PC-3 (cell line): ENCODE measurements at regions not wholly inside any gene's neighbourhood (a gene's known extent, or its start where the extent isn't known, plus 50 kb on each side); places are given as distances from the start of the nearest gene placed in this dataset.

Experiments
- ATAC-seq: fragments of 200-7000 bp; cut with Tn5 transposase; 2 replicates; pipeline ENCODE4 v1.9.1; 2020; ENCODE audit warnings: mild to moderate bottlenecking, moderate library complexity
- BruUV-seq: library from RNA; stranded (reverse); fragments of 400-500 nt; replicated peaks from 2 replicates; lab custom pipeline; 2021; lab: Mats Ljungman, UMichigan
- CTCF ChIA-PET: fragments of 300-600 bp; sonication (Branson Sonifier 250); formaldehyde crosslinking; loops from one replicate; lab custom pipeline; 2022; ENCODE audit warnings: antibody characterized with exemption; lab: Charles Lee
- POLR2A ChIA-PET: fragments of 300-600 bp; sonication (Branson Sonifier 250); formaldehyde crosslinking; loops from one replicate; lab custom pipeline; 2022; ENCODE audit warnings: antibody characterized with exemption; ENCODE audit not compliant: unreplicated experiment; lab: Charles Lee
- DNase-seq: peaks from one replicate; pipeline ENCODE4 v3.0.0-alpha.2; 2015
- H2AFZ ChIP-seq: fragments of 300-600 bp; sonication (generic); 2 replicates; pipeline ENCODE4 v1.6.0; 2016; ENCODE audit warnings: antibody characterized with exemption, low read length
- H3F3A ChIP-seq: fragments of 300-600 bp; sonication (generic); one replicate; pipeline ENCODE4 v1.6.0; 2017; ENCODE audit warnings: antibody characterized with exemption, low read length, control low read depth, mild to moderate bottlenecking; ENCODE audit not compliant: unreplicated experiment
- H3K27ac ChIP-seq: fragments of 300-600 bp; sonication (generic); 2 replicates; pipeline ENCODE4 v1.5.1; 2016; ENCODE audit warnings: mild to moderate bottlenecking, low read length
- H3K27me3 ChIP-seq: fragments of 300-600 bp; sonication (generic); 2 replicates; pipeline ENCODE4 v1.6.1; 2016; ENCODE audit warnings: low read length, mixed read lengths
- H3K36me3 ChIP-seq: fragments of 300-600 bp; sonication (generic); 2 replicates; pipeline ENCODE4 v1.6.1; 2016; ENCODE audit warnings: low read depth, mixed run types, low read length, mixed read lengths
- H3K4me1 ChIP-seq: fragments of 300-600 bp; sonication (generic); 2 replicates; pipeline ENCODE4 v1.5.1; 2016; ENCODE audit warnings: low read length; ENCODE audit not compliant: insufficient read depth
- H3K4me2 ChIP-seq: fragments of 300-600 bp; sonication (generic); 2 replicates; pipeline ENCODE4 v1.6.0; 2016; ENCODE audit warnings: low read length
- H3K4me3 ChIP-seq: fragments of 300-600 bp; sonication (generic); 2 replicates; pipeline ENCODE4 v1.5.1; 2016; ENCODE audit warnings: mild to moderate bottlenecking, low read length, mixed read lengths
- H3K79me2 ChIP-seq: fragments of 300-600 bp; sonication (generic); 2 replicates; pipeline ENCODE4 v1.6.1; 2017; ENCODE audit warnings: low read length, mixed read lengths
- H3K9ac ChIP-seq: fragments of 300-600 bp; sonication (generic); 2 replicates; pipeline ENCODE4 v1.6.0; 2016; ENCODE audit warnings: mild to moderate bottlenecking, low read length
- H3K9me2 ChIP-seq: fragments of 300-600 bp; sonication (generic); replicated peaks from 2 replicates; pipeline ENCODE4 v1.6.1; 2016; ENCODE audit warnings: mixed run types, low read length, mixed read lengths
- H3K9me3 ChIP-seq: fragments of 300-600 bp; sonication (generic); 2 replicates; pipeline ENCODE4 v1.6.1; 2016; ENCODE audit warnings: low read length, mixed read lengths
- H4K20me1 ChIP-seq: fragments of 300-600 bp; sonication (generic); 2 replicates; pipeline ENCODE4 v1.6.1; 2016; ENCODE audit warnings: low read length, mixed read lengths
- EZH2 ChIP-seq: fragments of 300-600 bp; sonication (generic); IDR thresholded peaks from one replicate; pipeline ENCODE4 v1.6.1; 2017; ENCODE audit warnings: antibody characterized with exemption, mild to moderate bottlenecking, low read length; ENCODE audit not compliant: unreplicated experiment
- EZH2phosphoT487 ChIP-seq: fragments of 300-600 bp; sonication (generic); IDR thresholded peaks from 2 replicates; pipeline ENCODE4 v1.6.1; 2018; ENCODE audit warnings: mild to moderate bottlenecking, antibody characterized with exemption, low read length, borderline replicate concordance
- intact Hi-C: fragments of 100-400 bp; cut with micrococcal nuclease; formaldehyde crosslinking; loops from 2 replicates; pipeline ENCODE4 v1.9.0; 2023
- TF ChIP-seq, protein P1 (sequence below): fragments of 300-600 bp; sonication (generic); conservative IDR thresholded peaks from 2 replicates; pipeline ENCODE4 v1.5.1; 2017; ENCODE audit warnings: antibody characterized with exemption, low read depth, mild to moderate bottlenecking, low read length

DNA sequence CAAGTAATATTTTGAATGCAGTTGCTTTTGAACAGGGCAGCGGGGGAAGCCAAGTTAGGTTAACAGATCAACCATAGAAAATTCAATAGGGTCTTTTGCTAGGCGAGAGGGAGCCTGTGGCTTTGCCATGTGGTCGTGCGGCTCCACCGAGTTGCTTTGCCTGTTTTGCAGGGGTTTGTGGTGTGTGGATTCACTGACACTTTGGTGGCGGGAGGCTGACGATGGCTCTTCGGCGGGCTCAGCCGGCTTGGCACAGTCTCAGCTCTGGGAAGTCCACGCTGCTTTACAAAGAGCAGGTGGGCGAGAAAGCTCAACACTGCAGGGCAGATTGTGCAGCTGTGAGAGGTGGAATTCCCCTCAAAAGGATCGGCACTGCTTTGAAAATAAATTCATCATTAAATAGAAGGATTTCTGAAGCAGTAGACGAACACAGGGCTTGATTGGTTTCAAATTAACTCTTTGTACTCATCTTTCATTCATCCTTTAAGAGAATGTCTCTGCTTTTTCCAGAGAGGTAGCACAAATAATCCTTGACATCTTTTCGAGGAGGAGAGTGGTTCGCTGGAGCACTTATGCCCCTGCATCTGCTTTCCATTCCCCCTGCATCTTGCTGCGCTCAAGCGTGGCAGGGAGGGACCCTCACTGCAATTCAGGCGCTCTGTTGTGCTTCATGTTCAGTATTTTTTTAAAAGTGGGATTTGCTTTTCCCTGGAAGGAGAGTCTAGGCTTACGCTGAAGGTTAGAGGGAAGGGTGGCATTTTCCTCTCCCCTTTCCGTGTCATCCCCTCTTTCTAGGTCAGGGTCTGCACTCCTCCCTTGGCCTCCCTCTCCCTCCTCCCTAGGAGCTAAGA is 201.8 kb upstream of the LEF1 start:
- no peak overlapping the region for H2AFZ ChIP-seq
- no peaks in the 10 kb centered on the region for H3K4me1 ChIP-seq
- intact Hi-C loops: no loop called here
- no peaks in the 10 kb centered on the region for H3K79me2 ChIP-seq
- no peak overlapping the region for H3K4me3 ChIP-seq
- no peaks in the 10 kb centered on the region for H3K9me2 ChIP-seq
- no peak overlapping the region for H3K9ac ChIP-seq
- ATAC-seq (no peak), DNase-seq (no peak)
- H3K4me2 ChIP-seq: no peak overlapping the region
- ChIA-PET POLR2A (no interaction called here), CTCF (no interaction called here)
- H3K27me3 ChIP-seq: peaks cover 43% of the 10 kb centered on the region
- H3K36me3 ChIP-seq: no peaks in the 10 kb centered on the region
- no TSS peak for BruUV-seq
- no peaks in the 10 kb centered on the region for H3F3A ChIP-seq
- TF ChIP-seq EZH2phosphoT487: no peak
- TF ChIP-seq EZH2: no peak
- TF ChIP-seq, protein P1, sequence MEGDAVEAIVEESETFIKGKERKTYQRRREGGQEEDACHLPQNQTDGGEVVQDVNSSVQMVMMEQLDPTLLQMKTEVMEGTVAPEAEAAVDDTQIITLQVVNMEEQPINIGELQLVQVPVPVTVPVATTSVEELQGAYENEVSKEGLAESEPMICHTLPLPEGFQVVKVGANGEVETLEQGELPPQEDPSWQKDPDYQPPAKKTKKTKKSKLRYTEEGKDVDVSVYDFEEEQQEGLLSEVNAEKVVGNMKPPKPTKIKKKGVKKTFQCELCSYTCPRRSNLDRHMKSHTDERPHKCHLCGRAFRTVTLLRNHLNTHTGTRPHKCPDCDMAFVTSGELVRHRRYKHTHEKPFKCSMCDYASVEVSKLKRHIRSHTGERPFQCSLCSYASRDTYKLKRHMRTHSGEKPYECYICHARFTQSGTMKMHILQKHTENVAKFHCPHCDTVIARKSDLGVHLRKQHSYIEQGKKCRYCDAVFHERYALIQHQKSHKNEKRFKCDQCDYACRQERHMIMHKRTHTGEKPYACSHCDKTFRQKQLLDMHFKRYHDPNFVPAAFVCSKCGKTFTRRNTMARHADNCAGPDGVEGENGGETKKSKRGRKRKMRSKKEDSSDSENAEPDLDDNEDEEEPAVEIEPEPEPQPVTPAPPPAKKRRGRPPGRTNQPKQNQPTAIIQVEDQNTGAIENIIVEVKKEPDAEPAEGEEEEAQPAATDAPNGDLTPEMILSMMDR: no peak
- H4K20me1 ChIP-seq: no peaks in the 10 kb centered on the region
- H3K9me3 ChIP-seq: no peaks in the 10 kb centered on the region
- H3K27ac ChIP-seq: no peak overlapping the region

DNA sequence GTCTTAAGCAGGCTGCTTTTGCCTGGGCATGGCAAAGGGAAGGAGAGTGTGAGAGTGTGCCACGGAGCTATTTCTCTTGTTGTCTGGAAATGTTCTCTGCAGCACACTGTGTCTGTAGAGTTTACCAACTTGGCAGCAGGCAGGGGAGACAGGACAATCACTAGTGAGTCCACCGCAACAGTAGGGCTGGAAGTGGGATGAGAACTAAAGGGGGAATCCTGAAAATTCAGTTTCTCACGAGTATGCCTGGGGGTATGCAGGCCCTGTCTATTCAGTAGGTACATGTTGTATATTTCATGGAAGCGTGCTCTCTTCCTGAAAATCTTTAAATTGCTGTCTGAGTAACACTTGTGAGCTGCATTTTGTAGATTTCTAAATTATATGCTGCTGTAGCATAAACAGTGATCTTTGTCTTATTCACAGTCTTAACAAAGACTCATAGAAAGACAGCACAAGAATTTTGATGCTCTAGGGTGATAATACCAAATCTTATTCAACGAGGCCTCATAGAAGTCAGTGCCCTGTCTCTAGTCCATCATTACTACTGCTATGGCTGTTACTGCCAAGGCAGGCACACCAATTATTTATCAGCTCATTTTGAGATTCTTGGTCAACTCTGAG is 200.4 kb upstream of the LEF1 start:
- Histone ChIP-seq H2AFZ (no peak overlapping the region), H3K27ac (no peak overlapping the region), H3K36me3 (no peaks in the 10 kb centered on the region), H3K4me2 (no peak overlapping the region), H3K9ac (no peak overlapping the region), H3K4me3 (no peak overlapping the region), H3K79me2 (no peaks in the 10 kb centered on the region), H4K20me1 (no peaks in the 10 kb centered on the region), H3F3A (no peaks in the 10 kb centered on the region), H3K9me2 (no peaks in the 10 kb centered on the region), H3K4me1 (no peaks in the 10 kb centered on the region), H3K9me3 (no peaks in the 10 kb centered on the region), H3K27me3 (peaks cover 48% of the 10 kb centered on the region)
- DNase-seq (no peak), ATAC-seq (no peak)
- no TSS peak for BruUV-seq
- TF ChIP-seq EZH2phosphoT487: no peak
- no peak for TF ChIP-seq EZH2
- TF ChIP-seq, protein P1: no peak
- ChIA-PET POLR2A (no interaction called here), CTCF (no interaction called here)
- intact Hi-C loops: no loop called here

DNA sequence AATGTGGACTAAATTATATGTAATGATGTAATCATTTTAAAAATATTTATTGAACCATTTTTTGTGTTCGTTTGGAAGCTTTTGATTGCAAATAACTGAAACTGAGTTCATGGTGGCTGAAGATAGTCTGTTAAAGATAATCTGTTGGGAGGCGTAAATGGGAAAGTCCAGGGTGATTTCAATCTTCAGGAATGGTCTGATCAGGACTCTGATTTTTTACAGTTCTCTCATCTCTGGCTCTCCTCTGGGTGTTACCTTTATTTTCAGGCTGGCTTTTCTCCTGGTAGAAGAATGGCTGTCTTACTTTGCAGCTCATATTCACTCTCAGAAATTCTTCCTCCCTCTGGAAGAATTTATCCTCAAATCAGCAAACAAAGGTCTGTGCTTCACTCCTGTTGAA is 199.0 kb upstream of the LEF1 start:
- no peaks in the 10 kb centered on the region for H3K9me2 ChIP-seq
- CTCF ChIA-PET: no interaction called here
- no TSS peak for BruUV-seq
- H3K79me2 ChIP-seq: no peaks in the 10 kb centered on the region
- H4K20me1 ChIP-seq: no peaks in the 10 kb centered on the region
- ATAC-seq (no peak), DNase-seq (no peak)
- POLR2A ChIA-PET: no interaction called here
- H3K27me3 ChIP-seq: peaks cover 43% of the 10 kb centered on the region
- TF ChIP-seq, protein P1: no peak
- H3K9me3 ChIP-seq: no peaks in the 10 kb centered on the region
- no peaks in the 10 kb centered on the region for H3F3A ChIP-seq
- no peaks in the 10 kb centered on the region for H3K36me3 ChIP-seq
- no peak overlapping the region for H2AFZ ChIP-seq
- no peaks in the 10 kb centered on the region for H3K4me1 ChIP-seq
- intact Hi-C loops: no loop called here
- no peak overlapping the region for H3K4me3 ChIP-seq
- H3K27ac ChIP-seq: no peak overlapping the region
- H3K9ac ChIP-seq: no peak overlapping the region
- H3K4me2 ChIP-seq: no peak overlapping the region
